Activated CD8-positive, alpha-beta T cell treated with anti-CD3 and anti-CD28 coated beads for 36 hours (primary cell): ENCODE measurements at regions not wholly inside any gene's neighbourhood (a gene's known extent, or its start where the extent isn't known, plus 50 kb on each side); places are given as distances from the start of the nearest gene placed in this dataset.

Source experiments
- ATAC-seq: fragments of 200-7000 bp; cut with Tn5 transposase; one replicate; pipeline ENCODE4 v1.10.0; 2021; ENCODE audit warnings: mild to moderate bottlenecking, moderate library complexity
- CTCF ChIA-PET: fragments of 350-600 bp; sonication (Branson Sonifier 250); formaldehyde crosslinking; loops from one replicate; lab custom pipeline; 2021; ENCODE audit warnings: antibody characterized with exemption; lab: Charles Lee
- POLR2A ChIA-PET: fragments of 350-600 bp; sonication (Branson Sonifier 250); formaldehyde crosslinking; loops from one replicate; lab custom pipeline; 2021; ENCODE audit warnings: antibody characterized with exemption; lab: Charles Lee
- DNase-seq: peaks from one replicate; pipeline ENCODE4 v3.0.0-alpha.2; 2020
- H3K27ac Mint-ChIP-seq: one replicate; pipeline ENCODE4 v1.8.0; 2021; ENCODE audit warnings: mild to moderate bottlenecking, mixed read lengths
- H3K27me3 Mint-ChIP-seq: one replicate; pipeline ENCODE4 v1.8.0; 2021; ENCODE audit warnings: mixed read lengths
- H3K36me3 Mint-ChIP-seq: one replicate; pipeline ENCODE4 v1.8.0; 2021; ENCODE audit warnings: low read depth, mixed read lengths
- H3K4me1 Mint-ChIP-seq: one replicate; pipeline ENCODE4 v1.8.0; 2021; ENCODE audit warnings: low read depth, mixed read lengths
- H3K4me3 Mint-ChIP-seq: one replicate; pipeline ENCODE4 v1.8.0; 2021; ENCODE audit warnings: mild to moderate bottlenecking, moderate library complexity, mixed read lengths
- H3K9me3 Mint-ChIP-seq: one replicate; pipeline ENCODE4 v1.8.0; 2021; ENCODE audit warnings: mixed read lengths
- CTCF ChIP-seq: fragments of 200-600 bp; IDR thresholded peaks from one replicate; pipeline ENCODE4 v1.8.0; 2022; ENCODE audit warnings: antibody characterized with exemption, mild to moderate bottlenecking
- intact Hi-C: fragments of 100-400 bp; cut with micrococcal nuclease; formaldehyde crosslinking; loops from one replicate; pipeline ENCODE4 v1.10.0; 2022

- no peaks in the 10 kb centered on the region for H3K36me3 Mint-ChIP-seq
- ATAC-seq = no peak
- DNase-seq = no peak
- H3K27me3 Mint-ChIP-seq = peaks cover 16% of the 10 kb centered on the region
- POLR2A ChIA-PET = no interaction called here
- no peak overlapping the region for H3K27ac Mint-ChIP-seq
- no peak overlapping the region for H3K4me3 Mint-ChIP-seq
- no peak for TF ChIP-seq CTCF
- CTCF ChIA-PET = no interaction called here
- intact Hi-C loops = no loop called here
- H3K4me1 Mint-ChIP-seq = peaks cover 2% of the 10 kb centered on the region
- peaks cover 7% of the 10 kb centered on the region for H3K9me3 Mint-ChIP-seq
Measured at GRCh38 chr1:221335161-221336101, 406.5 kb downstream of the DUSP10 start.

GRCh38 chr1:221336126-221336525 is 405.8 kb downstream of the DUSP10 start:
- TF ChIP-seq CTCF = no peak
- Mint-ChIP-seq H3K4me1 (peaks cover 2% of the 10 kb centered on the region), H3K9me3 (peaks cover 6% of the 10 kb centered on the region), H3K4me3 (no peak overlapping the region), H3K27me3 (peaks cover 16% of the 10 kb centered on the region), H3K27ac (no peak overlapping the region), H3K36me3 (no peaks in the 10 kb centered on the region)
- ChIA-PET CTCF (no interaction called here), POLR2A (no interaction called here)
- ATAC-seq (no peak), DNase-seq (no peak)
- intact Hi-C loops = no loop called here

- Mint-ChIP-seq H3K36me3 (no peaks in the 10 kb centered on the region), H3K9me3 (peaks cover 2% of the 10 kb centered on the region), H3K4me3 (no peak overlapping the region), H3K4me1 (peaks cover 2% of the 10 kb centered on the region), H3K27me3 (peaks cover 16% of the 10 kb centered on the region), H3K27ac (no peak overlapping the region)
- TF ChIP-seq CTCF = no peak
- no peak for ATAC-seq
- ChIA-PET POLR2A (no interaction called here), CTCF (interaction anchor here (1.1 kb wide), 1 partner anchor 73 kb away, joined by 3 read pairs; no protein-coding TSS in a partner anchor)
- no peak for DNase-seq
- intact Hi-C loops = no loop called here
Measured at GRCh38 chr1:221337106-221337505, 404.8 kb downstream of the DUSP10 start.

- ATAC-seq (no peak), DNase-seq (no peak)
- peaks cover 8% of the 10 kb centered on the region for H3K27me3 Mint-ChIP-seq
- TF ChIP-seq CTCF = no peak
- no peaks in the 10 kb centered on the region for H3K9me3 Mint-ChIP-seq
- no peak overlapping the region for H3K4me3 Mint-ChIP-seq
- no peaks in the 10 kb centered on the region for H3K4me1 Mint-ChIP-seq
- H3K36me3 Mint-ChIP-seq = no peaks in the 10 kb centered on the region
- no peak overlapping the region for H3K27ac Mint-ChIP-seq
- ChIA-PET POLR2A (interaction anchor here (0.8 kb wide), 1 partner anchor 30 kb away, joined by 3 read pairs; no protein-coding TSS in a partner anchor), CTCF (no interaction called here)
- intact Hi-C loops = no loop called here
Measured at GRCh38 chr1:221343136-221343535, 398.8 kb downstream of the DUSP10 start.

- Mint-ChIP-seq H3K4me3 (no peak overlapping the region), H3K9me3 (no peaks in the 10 kb centered on the region), H3K4me1 (no peaks in the 10 kb centered on the region), H3K36me3 (no peaks in the 10 kb centered on the region), H3K27me3 (peaks cover 8% of the 10 kb centered on the region), H3K27ac (no peak overlapping the region)
- ChIA-PET CTCF (no interaction called here), POLR2A (interaction anchor here (0.8 kb wide), 1 partner anchor 31 kb away, joined by 3 read pairs; no protein-coding TSS in a partner anchor)
- no peak for TF ChIP-seq CTCF
- intact Hi-C loops = no loop called here
- no peak for ATAC-seq
- DNase-seq = no peak
Measured at GRCh38 chr1:221343607-221344006, 398.3 kb downstream of the DUSP10 start.
